Fibroblast of villous mesenchyme (primary cell): ENCODE measurements at regions not wholly inside any gene's neighbourhood (a gene's known extent, or its start where the extent isn't known, plus 50 kb on each side); places are given as distances from the start of the nearest gene placed in this dataset.

Experiments
- DNase-seq: peaks from one replicate; pipeline ENCODE4 v3.0.0-alpha.2; 2010; ENCODE audit warnings: low read depth
- H3K4me3 ChIP-seq: 2 replicates; pipeline ENCODE4 v1.5.1; 2011; ENCODE audit warnings: low read depth, mild to moderate bottlenecking, low read length
- TF ChIP-seq, protein P1 (sequence below): IDR thresholded peaks from 2 replicates; pipeline ENCODE4 v1.5.1; 2012; ENCODE audit warnings: low read depth, mild to moderate bottlenecking, low read length; ENCODE audit not compliant: insufficient read depth

DNA sequence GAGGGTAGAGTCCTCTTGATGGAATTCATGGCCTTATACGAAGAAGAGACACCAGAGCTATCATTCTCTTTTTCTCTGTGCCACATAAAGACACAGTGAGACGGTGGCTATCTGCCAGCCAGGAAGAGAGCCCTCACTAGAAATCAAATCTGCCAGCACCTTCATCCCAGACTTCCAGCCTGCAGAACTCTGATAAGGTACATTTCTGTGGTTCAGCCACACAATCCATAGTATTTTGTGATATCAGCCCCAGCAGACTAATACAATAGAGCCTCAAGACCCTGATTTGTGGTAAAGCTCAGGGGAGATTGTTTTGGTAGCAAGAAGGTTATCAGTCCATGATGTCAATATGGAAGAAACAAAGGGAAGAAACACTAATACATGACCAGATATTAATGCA is 1213.2 kb downstream of the NLGN4X start:
- H3K4me3 ChIP-seq = no peak overlapping the region
- no peak for DNase-seq
- TF ChIP-seq, protein P1, sequence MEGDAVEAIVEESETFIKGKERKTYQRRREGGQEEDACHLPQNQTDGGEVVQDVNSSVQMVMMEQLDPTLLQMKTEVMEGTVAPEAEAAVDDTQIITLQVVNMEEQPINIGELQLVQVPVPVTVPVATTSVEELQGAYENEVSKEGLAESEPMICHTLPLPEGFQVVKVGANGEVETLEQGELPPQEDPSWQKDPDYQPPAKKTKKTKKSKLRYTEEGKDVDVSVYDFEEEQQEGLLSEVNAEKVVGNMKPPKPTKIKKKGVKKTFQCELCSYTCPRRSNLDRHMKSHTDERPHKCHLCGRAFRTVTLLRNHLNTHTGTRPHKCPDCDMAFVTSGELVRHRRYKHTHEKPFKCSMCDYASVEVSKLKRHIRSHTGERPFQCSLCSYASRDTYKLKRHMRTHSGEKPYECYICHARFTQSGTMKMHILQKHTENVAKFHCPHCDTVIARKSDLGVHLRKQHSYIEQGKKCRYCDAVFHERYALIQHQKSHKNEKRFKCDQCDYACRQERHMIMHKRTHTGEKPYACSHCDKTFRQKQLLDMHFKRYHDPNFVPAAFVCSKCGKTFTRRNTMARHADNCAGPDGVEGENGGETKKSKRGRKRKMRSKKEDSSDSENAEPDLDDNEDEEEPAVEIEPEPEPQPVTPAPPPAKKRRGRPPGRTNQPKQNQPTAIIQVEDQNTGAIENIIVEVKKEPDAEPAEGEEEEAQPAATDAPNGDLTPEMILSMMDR = no peak

DNA sequence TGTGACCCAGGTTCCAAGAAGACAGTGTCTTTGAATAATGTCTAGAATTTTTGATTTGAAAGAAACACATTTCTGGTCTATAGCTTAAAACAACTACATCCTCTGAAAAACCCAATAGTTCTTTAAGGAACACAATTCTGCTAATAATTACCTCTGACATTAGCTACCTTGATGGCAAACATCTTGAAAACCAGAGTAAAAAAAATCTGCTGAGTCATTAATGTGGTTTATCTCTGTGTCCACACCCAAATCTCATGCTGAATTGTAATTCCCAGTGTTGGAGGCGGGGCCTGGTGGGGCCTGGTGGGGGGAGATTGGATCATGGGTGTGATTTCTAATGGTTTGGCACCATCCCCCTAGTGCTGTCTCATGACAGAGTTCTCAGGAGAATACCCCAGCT is 1233.8 kb downstream of the NLGN4X start:
- TF ChIP-seq, protein P1 = no peak
- DNase-seq = no peak
- no peak overlapping the region for H3K4me3 ChIP-seq

DNA sequence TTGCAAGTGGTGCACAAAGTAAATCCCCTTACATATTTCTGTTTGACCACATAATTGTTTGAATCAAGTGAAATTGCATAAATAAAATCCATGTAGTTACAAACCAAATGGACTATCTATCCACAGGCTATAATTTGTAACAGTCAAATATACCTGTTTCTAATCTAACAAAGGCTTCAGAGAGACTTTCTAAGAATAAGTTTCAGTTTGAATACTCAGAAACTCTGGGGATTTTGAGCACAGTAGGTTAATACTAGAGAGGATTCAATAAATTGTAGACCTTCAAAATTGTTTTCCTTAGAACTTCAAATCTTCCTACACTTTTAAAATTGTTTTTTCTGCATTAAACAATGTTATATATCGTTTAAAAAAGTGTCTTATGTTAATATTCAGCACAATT is 1250.1 kb downstream of the NLGN4X start:
- H3K4me3 ChIP-seq = no peak overlapping the region
- DNase-seq = no peak
- TF ChIP-seq, protein P1 = no peak

DNA sequence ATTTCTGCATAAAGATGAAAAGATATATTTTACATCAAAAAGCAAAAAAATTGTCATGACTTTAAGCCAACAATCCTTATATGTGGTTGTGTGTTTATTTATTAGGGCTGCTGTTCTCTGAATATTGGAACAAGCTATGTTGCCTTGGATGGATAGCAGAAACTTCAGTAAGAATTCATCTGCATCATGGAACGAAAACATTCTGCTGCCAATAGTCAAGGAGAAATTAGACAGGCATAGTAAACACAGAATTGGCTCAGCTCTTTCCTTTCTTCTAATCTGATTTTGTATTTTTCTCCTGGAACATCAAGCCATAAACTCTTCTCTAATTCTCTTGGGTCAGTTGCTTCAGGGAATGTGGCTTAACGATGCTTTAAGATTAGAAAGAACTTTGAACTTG is 1257.0 kb downstream of the NLGN4X start:
- H3K4me3 ChIP-seq = no peak overlapping the region
- TF ChIP-seq, protein P1 = no peak
- no peak for DNase-seq

DNA sequence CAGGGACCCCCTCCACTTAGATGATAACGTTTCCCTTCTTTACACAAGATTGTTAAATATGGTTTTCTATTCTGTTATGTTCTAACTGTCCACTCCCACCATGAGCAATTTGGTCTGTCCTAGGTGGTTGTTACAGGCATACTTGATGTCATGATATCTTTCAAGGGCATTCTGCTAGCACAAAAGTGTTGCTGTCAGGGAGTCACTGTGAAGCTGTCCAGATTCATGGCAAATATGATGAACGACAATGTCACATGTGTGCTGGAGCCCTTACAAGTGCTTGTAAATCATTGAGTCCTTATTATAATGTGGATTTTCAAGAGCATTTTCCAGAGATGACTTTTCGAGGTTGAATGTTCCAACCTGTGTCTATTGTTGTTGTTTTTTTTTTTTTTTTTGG is 1250.7 kb upstream of the PRKX start:
- no peak overlapping the region for H3K4me3 ChIP-seq
- TF ChIP-seq, protein P1 = no peak
- no peak for DNase-seq

DNA sequence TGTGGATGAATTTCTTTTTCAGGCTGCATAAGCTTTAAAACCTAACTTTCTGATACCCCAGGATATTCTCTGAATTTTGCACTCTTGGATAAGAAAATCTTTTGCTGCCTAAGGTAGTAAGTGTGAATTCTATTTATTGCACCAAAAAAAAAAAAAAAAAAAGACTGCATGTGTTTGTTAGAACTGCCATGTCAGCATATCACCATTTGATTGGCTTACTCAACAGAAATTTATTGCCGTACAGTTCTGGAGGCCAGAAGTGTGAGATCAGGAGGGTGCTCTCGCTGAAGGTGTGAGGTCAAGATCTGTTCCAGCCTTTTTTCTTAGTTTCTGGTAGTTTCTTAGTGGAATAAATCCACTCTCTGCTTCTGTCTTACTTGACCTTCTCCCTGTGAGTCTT is 1250.0 kb upstream of the PRKX start:
- no peak for DNase-seq
- H3K4me3 ChIP-seq = no peak overlapping the region
- TF ChIP-seq, protein P1 = no peak

DNA sequence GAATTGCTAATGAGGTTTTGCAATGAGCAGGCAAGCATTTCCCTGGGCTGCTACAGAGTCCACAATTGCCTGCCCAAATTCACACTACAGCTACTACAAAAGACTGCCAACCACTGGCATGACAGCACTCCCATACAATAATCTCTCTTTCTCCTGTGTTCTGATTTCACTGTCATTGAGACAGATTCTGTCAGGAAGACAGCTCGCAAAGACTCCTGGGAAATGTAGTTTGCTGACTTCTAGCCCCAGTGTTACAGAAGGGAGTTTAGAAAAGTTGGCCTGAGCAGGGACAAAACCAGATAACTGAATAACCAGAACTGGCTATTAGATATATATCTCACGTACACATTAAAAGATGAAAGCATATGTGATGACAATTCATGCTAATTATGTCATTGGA is 1231.3 kb upstream of the PRKX start:
- DNase-seq = no peak
- no peak overlapping the region for H3K4me3 ChIP-seq
- TF ChIP-seq, protein P1 = no peak
